GM21390 (cell line): ENCODE measurements at regions not wholly inside any gene's neighbourhood (a gene's known extent, or its start where the extent isn't known, plus 50 kb on each side); places are given as distances from the start of the nearest gene placed in this dataset.

Source experiments
- ATAC-seq: cut with Tn5 transposase; IDR thresholded peaks from one replicate; pipeline ENCODE4 v1.9.1; 2021; ENCODE audit not compliant: unreplicated experiment

DNA sequence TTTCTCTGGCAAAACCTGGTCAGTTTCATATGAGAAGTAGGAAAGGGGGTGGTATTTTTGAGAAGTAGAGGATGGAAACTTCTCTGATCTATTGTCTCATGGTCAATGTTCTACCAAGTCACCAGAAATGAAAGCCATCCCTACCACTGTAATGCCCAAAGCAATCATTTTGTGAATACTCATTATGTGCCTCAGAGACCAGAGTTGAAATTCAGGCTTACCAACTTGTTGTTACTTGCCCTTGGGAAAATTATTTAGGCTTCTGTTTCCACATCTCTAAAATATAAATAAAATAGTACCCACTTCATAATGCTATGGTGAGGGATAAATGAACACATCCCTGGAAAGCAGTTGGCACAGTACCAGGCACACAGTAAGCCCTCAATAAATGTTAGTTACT lies 723.7 kb upstream of the TBX3 start:
- ATAC-seq = no peak

DNA sequence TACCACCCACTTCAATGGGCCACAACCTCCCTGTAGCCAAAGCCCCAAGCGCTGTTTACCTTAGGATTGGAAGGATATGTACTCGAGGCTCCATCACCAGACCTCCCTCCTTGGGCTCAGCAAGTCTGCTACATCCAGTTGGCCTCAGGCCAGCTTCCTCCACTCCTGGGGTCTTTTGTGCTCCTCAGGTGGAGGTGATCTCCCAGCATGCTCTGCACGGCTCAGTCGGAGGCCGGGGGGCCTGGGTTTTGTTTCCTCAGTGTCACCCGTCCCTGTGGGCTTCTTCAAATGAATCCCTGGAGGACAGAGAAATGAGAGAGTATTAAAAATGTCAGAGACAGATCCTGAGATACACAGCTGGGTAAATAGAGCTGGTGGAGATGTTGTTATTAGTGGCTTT lies 723.1 kb upstream of the TBX3 start:
- no peak for ATAC-seq

DNA sequence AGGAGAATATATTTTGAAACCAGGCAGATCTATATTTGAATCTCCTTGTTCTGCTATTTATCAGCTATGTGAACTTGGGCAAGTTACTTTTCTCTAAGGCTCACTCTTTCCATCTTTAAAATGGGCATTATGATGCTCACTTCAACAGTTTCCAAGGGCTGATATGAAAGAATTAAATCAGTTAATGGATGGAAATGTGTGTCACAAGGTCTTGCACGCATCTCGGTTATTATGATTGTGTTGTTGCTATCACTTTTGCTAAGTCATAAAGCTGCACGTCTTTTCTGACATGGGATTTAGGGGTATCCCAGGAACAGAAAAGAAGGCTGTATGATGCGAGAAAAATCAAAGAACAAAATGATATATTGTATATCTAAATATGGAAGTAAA lies 721.5 kb upstream of the TBX3 start:
- no peak for ATAC-seq

DNA sequence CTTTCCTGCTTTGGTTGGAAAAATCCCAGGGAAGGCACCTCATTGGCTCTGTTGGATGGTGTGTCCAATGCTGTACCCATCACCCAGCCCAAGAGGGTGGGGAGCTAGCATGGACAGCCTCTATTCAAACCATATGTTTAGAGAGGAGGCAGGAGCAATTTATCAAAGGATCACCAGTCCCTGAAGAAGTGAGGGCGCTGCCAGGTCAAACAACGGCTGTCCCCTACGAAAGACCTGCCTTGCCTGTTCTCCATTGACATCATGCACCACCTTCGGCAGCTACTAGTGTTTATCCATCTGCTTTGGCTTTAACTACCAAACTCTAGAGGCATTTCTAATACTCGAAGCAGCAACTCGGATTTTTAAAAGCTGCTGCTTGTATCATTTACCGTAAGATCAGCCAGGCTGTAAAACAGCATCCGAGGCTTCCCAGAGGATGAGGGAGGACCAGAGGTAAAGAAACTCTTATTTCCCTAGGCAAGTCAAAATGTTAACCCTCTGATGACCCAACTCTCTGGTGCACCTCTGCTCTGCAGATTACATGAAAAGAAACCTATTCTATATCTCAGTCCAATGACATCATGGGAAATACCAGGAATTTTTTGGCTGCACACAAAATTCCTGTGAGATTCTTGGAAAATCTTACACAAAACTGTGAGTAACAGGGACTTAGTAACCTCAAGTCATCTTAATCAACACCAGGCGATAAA lies 720.9 kb upstream of the TBX3 start:
- no peak for ATAC-seq

DNA sequence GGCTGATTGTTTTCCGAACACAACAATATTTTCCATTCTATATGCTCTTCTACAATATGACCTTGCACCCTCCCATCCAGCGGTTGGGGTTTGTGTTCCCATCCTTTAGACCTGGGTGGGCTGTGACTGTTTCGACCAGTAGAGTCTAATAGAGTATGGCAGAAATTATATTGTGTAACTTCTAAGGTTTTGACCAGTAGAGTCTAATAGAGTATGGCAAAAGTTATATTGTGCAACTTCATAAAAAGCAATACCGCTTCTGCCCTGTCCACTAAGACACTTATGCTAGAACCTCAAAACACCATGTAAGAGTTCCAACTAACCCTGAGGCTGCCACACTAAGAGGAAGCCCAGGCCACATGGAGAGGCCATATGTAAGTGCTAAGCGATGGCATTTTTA lies 719.7 kb upstream of the TBX3 start:
- ATAC-seq = no peak

DNA sequence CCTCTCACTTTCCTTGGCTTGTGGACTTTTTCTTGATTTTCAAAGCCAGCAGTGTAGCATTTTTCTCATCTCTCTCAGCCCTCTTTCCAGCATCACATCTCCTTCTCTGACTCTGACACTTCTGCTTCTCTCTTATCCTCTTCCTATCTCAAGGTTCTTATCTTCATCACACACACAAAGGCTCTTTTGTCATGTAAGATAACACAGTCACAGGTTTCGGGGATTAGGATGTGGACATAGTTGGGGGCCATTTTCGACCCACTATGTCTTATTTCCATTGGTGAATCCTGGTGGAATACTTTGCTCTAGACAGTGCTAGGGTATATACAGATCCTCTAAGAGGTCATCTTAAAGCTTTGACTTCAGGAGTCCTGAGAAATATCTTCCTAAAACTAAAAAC lies 719.3 kb upstream of the TBX3 start:
- ATAC-seq = no peak

DNA sequence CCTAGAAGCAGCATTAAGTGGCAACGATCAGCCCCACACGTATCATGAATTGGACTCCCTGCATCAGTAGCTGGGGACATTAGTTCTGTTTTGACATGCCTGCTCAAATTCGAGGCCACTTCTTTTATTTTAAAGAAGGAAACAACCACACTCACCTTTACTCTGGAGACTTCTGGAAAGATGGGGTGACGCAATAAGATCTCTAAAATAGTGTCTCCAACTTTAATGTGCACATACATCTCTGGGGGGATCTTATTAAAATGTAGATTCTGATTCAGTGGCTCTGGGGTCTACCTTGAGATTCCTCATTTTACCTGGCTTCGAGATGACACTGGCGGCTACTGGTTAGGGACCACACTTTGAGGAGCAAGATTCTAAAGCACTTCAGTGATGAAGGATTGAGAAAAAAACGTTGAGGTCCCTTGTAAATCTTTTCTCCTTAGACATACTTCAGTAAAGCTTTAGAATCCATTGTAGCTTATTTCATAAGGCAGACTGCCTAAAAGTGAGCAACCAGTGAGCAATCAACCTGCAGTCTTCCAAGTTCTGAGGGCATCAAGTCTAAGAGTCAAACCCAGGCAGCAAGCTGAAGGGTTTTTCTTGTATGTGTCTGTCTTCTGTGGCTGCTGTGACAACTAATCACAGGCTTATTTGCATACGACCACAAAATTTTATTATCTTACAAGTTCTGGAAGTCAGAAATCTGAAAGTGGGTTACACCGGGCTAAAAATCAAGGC lies 718.6 kb upstream of the TBX3 start:
- ATAC-seq = no peak

DNA sequence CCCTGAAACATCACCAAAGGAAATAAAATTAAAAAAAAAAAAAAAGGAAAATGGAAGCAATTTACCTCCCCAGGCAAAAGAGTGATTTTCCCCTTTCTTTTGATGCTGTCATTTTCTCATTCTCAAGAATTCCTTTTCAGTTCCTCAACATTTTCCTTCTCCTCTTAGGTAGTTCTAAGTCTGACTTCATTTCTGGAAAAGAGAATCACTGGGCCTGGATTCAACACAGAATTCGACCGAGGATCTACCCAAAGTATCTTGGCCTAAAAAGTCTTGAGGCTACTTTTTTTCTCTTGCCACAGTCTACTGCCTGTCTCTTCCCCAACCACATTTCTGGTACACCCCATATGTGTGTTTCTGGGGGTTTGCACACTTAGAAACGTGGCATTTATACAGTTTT lies 717.8 kb upstream of the TBX3 start:
- no peak for ATAC-seq

- ATAC-seq = no peak
Measured at GRCh38 chr12:115400011-115400410, 716.0 kb upstream of the TBX3 start.

GRCh38 chr12:115398311-115398781 lies 714.4 kb upstream of the TBX3 start:
- ATAC-seq = no peak

DNA sequence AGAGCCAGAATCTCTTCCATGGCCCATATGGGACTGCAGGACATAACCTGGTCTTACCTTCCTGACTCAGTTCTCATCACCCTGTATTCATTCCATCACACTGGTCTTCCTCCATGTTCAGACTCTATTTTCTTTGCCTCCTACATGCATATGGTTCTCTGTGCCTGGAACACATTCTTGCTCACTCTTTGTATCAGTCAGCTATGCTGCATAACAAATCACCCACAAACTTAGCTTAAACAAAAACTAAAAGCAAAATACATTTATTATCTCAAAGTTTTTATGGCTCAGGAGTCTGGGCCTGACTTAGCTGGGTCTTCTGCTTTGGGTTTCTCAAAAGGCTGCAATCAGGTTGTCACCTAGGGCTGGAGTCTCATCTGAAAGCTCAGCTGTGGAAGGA lies 712.6 kb upstream of the TBX3 start:
- no peak for ATAC-seq

DNA sequence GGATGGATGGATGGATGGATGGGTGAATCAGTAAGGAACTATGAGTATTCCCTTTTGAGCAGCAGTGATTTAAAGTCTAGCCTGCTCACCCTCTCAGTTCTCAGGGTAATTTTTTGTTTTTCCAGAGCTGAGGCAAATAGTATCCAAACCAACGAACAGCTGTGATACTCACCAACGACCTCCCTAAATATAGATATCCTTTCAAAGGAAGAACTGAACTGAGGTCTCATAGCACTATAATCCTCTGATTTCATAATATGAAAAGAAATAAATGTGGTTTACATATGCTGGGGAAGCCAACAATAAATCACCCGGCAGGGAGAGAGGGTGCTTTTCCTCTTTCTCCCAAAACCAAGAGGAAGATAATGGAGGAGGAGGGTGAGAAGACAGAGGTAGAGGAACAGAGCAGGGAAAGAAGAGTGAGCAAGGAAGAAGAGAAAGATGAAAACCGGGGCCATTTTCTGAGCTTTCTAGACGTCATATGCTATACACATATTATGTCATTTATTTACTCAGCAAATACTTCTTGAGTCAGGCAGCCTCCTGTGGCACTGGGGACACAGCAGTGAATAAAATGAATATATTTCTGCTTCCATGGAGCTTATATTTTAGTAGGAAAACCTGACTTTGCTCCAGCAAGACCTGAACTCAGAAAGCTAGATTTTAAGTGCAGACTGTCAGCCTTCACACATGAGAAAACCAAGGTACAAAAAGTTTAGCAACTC lies 710.7 kb upstream of the TBX3 start:
- no peak for ATAC-seq

GRCh38 chr12:115388139-115388538 lies 704.2 kb upstream of the TBX3 start:
- no peak for ATAC-seq

DNA sequence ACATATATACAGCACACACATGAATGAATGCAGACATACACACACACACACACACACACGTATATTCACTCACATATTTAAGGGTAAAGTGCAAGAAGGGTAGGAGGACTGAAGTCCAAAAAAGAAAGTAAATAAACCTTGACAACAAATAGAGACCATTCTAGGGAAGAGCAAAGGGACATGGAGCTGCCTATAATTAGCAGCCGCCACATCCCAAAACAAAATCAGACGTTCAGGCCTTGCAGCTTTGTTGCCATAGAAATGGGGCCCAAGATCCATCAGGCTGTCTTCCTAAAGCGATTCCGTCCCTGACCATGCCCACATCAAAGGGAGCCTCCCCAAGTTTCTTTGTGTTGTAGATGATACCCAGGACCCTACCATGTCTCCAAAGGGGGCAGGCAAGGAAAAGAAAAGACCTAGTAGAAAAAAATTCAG lies 703.5 kb upstream of the TBX3 start:
- no peak for ATAC-seq

DNA sequence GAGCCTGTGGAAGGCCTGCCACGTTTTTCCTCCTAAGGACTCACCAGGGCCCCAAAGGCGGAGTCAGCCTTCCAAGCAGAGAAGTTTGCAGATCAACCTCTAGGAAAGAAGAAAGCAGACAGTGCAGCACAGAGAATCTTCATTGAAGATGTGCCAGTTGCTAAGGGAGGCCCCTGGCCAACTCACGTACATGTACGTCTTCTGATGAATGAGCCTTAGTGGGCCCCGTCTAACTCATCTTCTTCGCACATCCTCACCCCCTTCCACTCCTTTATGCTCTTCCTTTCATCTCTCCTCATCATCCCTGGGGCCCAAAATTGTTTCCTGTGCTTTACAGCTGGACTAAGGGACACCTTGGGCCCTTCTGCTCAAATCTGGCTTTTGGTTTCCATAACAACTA lies 703.0 kb upstream of the TBX3 start:
- ATAC-seq = no peak

DNA sequence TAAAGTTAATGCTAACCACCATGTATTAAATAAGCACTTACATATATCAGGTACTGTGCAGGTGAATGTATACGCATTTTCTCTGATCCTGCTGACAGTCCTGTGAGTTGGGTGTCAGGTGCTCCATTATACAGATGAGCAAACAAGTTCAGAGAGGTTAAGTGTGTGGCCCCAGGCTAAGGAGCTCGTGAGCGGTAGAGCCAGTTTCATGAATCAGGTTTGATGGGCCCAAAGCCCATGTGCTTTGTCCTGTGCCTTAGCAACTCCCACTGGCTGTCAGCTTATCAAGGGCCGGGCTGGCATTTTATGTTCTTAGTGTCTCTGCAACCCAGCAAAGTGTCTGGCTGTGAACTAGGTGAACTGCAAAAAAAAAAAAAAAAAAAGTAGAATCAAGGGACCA lies 701.2 kb upstream of the TBX3 start:
- no peak for ATAC-seq

GRCh38 chr12:115384391-115384790 lies 700.4 kb upstream of the TBX3 start:
- ATAC-seq = no peak

DNA sequence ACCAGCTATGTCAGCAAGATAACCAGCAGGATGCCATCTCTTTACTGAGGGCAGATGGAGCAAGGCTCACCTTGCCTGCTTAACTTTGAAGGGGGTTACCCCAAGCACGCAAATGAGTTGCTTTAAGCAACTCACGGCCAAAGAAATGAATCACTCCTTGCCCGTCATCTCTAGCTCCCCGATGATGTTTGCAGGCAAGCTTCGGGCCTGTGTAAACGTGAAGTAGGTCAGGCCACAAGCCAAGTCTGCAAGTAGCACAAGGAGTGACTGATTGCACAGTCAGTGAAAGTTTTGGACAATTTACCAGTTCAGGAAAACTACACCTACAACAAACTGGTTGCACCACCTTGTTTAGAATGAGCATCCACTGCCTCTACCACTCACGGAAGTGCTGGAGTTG lies 699.7 kb upstream of the TBX3 start:
- ATAC-seq = no peak

GRCh38 chr12:115382681-115383080 lies 698.7 kb upstream of the TBX3 start:
- ATAC-seq = no peak

DNA sequence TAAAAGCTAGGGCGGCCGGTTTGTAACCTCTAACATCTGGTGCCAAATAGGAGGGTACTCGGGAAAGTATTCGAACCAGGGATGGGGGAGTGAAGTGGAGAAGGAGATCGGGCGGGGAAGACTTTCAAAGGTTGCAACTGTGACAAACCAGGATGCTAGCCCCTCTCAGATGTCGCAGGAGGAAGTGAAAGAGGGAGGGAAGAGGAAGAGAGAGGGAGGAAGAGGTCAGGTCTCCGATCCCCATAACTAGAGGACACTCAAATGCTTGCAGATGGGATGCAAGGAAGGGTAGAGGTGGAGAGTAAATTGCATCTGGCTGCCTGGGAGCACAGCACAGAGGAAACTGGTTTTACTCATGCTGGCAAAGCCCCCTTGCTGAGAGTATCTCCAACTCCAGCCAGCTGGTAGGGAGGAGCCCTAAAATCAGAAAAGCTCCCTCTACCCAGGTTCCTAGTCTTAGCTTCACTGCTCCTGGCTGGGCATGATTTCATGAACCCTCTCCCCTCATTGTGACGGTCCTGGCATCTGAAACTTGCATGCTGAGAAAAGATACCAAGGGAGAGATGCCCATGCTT lies 696.7 kb upstream of the TBX3 start:
- ATAC-seq = no peak

- no peak for ATAC-seq
Measured at GRCh38 chr12:115378291-115378690, 694.3 kb upstream of the TBX3 start.

- ATAC-seq = no peak
Measured at GRCh38 chr12:115377779-115378178, 693.8 kb upstream of the TBX3 start.
